Testis (tissue), 2 donors: ENCODE measurements at regions not wholly inside any gene's neighbourhood (a gene's known extent, or its start where the extent isn't known, plus 50 kb on each side); places are given as distances from the start of the nearest gene placed in this dataset.

Experiments used
- POLR2A ChIP-seq: fragments of 450-650 bp; IDR thresholded peaks from one replicate; pipeline ENCODE4 v1.6.1; 2017; ENCODE audit warnings: antibody characterized with exemption, mild to moderate bottlenecking, moderate library complexity
- TF ChIP-seq, protein P1 (sequence below), 3 experiments: fragments of 450-650 bp in 2 of 3; fragments of 200-600 bp in 1 of 3; sonication (generic) in 1 of 3; IDR thresholded peaks; one replicate each; pipeline ENCODE4 v1.5.1; 2016 to 2019; ENCODE audit warnings: antibody characterized with exemption in 3 of 3, mild to moderate bottlenecking in 2 of 3, moderate library complexity in 1 of 3

- TF ChIP-seq, protein P1, sequence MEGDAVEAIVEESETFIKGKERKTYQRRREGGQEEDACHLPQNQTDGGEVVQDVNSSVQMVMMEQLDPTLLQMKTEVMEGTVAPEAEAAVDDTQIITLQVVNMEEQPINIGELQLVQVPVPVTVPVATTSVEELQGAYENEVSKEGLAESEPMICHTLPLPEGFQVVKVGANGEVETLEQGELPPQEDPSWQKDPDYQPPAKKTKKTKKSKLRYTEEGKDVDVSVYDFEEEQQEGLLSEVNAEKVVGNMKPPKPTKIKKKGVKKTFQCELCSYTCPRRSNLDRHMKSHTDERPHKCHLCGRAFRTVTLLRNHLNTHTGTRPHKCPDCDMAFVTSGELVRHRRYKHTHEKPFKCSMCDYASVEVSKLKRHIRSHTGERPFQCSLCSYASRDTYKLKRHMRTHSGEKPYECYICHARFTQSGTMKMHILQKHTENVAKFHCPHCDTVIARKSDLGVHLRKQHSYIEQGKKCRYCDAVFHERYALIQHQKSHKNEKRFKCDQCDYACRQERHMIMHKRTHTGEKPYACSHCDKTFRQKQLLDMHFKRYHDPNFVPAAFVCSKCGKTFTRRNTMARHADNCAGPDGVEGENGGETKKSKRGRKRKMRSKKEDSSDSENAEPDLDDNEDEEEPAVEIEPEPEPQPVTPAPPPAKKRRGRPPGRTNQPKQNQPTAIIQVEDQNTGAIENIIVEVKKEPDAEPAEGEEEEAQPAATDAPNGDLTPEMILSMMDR (IDR thresholded peaks at IDR 0.05) = no peak
- TF ChIP-seq POLR2A = no peak
These were observed 185.5 kb downstream of the COL12A1 start for GRCh38 chr6:75020376-75020775.
